ENCODE measurements at regions not wholly inside any gene's neighbourhood (a gene's known extent, or its start where the extent isn't known, plus 50 kb on each side); places are given as distances from the start of the nearest gene placed in this dataset.

- TF ChIP-seq CTCF (IDR thresholded peaks at IDR 0.05; ENCODE audit: extremely low read depth, insufficient read depth, missing control alignments) = no peak
- no peak for DNase-seq (ENCODE audit: low spot score)
- in situ Hi-C loops (cut with MboI; ENCODE audit: low pct_unique_long_range_greater_than_20kb, low sequenced_read_pairs, unreplicated experiment) = no loop called here
Observed at GRCh38 chr6:119461187-119461586, 111.6 kb upstream of the MAN1A1 start.

DNA sequence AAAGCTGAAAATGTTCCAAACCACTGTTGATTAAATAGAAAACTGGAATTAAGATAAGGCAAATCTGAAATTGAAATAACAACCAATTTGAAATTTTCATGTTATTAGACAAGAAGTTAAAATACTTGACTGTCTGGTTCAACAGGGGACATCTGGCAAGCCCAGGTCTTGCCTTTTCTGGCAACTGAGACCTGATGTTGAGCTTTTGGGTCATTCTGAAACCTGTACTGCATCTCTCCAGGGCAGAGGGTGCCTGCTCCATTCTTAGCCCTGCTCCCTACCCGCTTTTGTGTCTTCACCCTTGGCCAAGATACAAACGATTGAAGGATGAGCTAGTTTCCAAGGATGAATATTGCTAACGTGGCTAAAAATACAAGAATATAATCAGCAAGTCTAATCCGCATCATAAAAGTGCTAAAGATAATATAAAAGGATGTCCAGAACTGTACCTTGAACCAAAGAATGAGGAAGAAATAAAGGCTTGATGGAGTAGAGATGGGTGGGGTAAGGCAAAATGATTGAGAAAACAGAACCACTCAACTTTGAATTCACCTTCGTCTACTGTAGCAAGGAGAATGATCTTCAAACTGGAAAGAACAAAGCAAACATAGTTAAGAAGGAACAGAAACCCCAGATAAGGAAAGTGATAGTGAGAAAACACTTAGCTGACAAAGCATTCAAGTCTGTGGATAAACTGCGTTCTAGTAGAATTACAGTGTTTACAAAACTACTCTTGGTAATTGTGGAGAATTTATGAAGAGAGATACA is 109.8 kb upstream of the MAN1A1 start:
- DNase-seq (ENCODE audit: low spot score) = no peak
- no peak for TF ChIP-seq CTCF (IDR thresholded peaks at IDR 0.05; ENCODE audit: extremely low read depth, insufficient read depth, missing control alignments)
- in situ Hi-C loops (cut with MboI; ENCODE audit: low pct_unique_long_range_greater_than_20kb, low sequenced_read_pairs, unreplicated experiment) = no loop called here

GRCh38 chr6:119454714-119455113 is 105.2 kb upstream of the MAN1A1 start:
- no peak for DNase-seq (ENCODE audit: low spot score)
- TF ChIP-seq CTCF (IDR thresholded peaks at IDR 0.05; ENCODE audit: extremely low read depth, insufficient read depth, missing control alignments) = no peak
- in situ Hi-C loops (cut with MboI; ENCODE audit: low pct_unique_long_range_greater_than_20kb, low sequenced_read_pairs, unreplicated experiment) = no loop called here

- no peak for DNase-seq (ENCODE audit: low spot score)
- in situ Hi-C loops (cut with MboI; ENCODE audit: low pct_unique_long_range_greater_than_20kb, low sequenced_read_pairs, unreplicated experiment) = no loop called here
- no peak for TF ChIP-seq CTCF (IDR thresholded peaks at IDR 0.05; ENCODE audit: extremely low read depth, insufficient read depth, missing control alignments)
Observed at GRCh38 chr6:119453242-119454200, 104.0 kb upstream of the MAN1A1 start.

DNA sequence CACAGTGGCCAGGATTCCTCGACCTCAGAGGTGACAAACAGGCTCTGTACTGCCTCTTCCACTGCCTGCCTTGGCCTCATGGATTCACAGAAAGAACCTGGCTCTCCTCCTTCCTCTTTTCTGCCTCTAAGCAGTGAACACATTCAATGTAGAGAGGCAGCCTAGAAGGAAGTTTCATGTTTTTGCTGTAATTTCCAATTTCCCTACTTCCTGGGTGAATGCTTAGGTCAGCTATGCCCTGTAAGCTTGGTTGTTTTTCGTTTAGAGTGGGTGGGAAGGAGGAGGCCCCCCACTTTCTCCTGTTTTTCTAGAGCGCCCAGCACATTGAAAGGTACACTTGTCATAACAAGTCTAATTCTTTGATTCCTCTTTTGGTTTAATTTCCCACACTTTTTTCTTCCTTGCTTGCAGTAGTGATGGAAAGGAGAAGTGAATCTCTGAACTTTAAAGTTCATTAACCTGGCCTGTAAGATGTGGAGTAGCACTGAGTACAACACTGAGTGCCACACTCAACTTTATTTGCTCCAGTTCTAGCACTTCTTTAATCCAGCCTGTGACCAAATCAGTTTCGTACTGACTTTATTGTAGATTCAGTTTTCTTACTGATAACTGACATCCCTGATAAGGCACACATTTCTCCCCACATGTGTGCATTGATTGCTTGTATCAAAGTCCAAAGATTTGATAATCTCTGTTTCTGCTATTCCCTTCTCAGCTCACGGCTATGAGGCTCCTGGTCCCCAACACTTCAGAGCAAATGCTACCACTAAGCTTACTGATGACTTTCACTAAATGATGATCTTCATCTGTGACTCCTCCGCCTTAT is 100.0 kb upstream of the MAN1A1 start:
- in situ Hi-C loops (cut with MboI; ENCODE audit: low pct_unique_long_range_greater_than_20kb, low sequenced_read_pairs, unreplicated experiment) = no loop called here
- TF ChIP-seq CTCF (IDR thresholded peaks at IDR 0.05; ENCODE audit: extremely low read depth, insufficient read depth, missing control alignments) = no peak
- DNase-seq (ENCODE audit: low spot score) = no peak

DNA sequence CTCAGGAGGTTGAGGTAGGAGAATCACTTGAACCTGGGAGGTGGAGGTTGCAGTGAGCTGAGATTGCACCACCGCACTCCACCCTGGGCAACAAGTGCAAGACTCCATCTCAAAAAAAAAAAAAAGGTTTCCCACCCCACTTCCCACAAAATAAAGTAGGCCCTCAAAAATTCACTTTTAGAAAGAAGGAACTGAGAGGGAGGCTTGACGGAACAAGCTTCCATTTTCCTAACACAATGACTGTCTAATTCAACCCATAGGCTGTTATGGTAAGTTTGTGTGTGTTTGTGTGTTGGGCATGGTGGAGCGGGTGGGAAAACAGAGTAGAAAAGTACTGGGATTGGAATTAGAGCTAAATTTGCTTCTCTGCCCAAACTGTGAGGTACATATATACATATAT is 98.4 kb upstream of the MAN1A1 start:
- DNase-seq (ENCODE audit: low spot score) = no peak
- TF ChIP-seq CTCF (IDR thresholded peaks at IDR 0.05; ENCODE audit: extremely low read depth, insufficient read depth, missing control alignments) = no peak

More for the DNA sequence above, 98.4 kb upstream of the MAN1A1 start:
- in situ Hi-C loops (cut with MboI; ENCODE audit: low pct_unique_long_range_greater_than_20kb, low sequenced_read_pairs, unreplicated experiment) = no loop called here

Measured in GM13977 (cell line).